Liver (tissue), 8 donors: ENCODE measurements at regions not wholly inside any gene's neighbourhood (a gene's known extent, or its start where the extent isn't known, plus 50 kb on each side); places are given as distances from the start of the nearest gene placed in this dataset.

Source experiments
- DNase-seq: peaks from one replicate; pipeline ENCODE4 v3.0.0-alpha.2; 2017; ENCODE audit warnings: low spot score
- H3K27ac ChIP-seq, 2 donors: one replicate each; pipeline ENCODE4 v1.7.0; 2013; ENCODE audit warnings: inconsistent platforms in 2 of 2, low read length in 2 of 2, control low read depth in 1 of 2, low read depth in 1 of 2, mild to moderate bottlenecking in 1 of 2
- H3K27me3 ChIP-seq, 4 donors: one replicate each; pipeline versions ENCODE4 v1.6.1 to v1.7.0; 2013; ENCODE audit warnings: low read length in 3 of 4, inconsistent platforms in 1 of 4, mild to moderate bottlenecking in 1 of 4, moderate library complexity in 1 of 4; ENCODE audit not compliant: control insufficient read depth in 4 of 4, insufficient read depth in 4 of 4
- H3K36me3 ChIP-seq, 4 donors: one replicate each; pipeline versions ENCODE4 v1.6.1 to v1.7.0; 2013; ENCODE audit warnings: low read length in 3 of 4, mild to moderate bottlenecking in 3 of 4, low read depth in 1 of 4, moderate library complexity in 1 of 4; ENCODE audit not compliant: control insufficient read depth in 4 of 4, insufficient read depth in 3 of 4
- H3K4me1 ChIP-seq, 4 donors: one replicate each; pipeline versions ENCODE4 v1.6.1 to v1.7.0; 2013; ENCODE audit warnings: low read length in 3 of 4, mild to moderate bottlenecking in 3 of 4, moderate library complexity in 1 of 4; ENCODE audit not compliant: control insufficient read depth in 4 of 4, insufficient read depth in 4 of 4
- H3K4me3 ChIP-seq, 3 donors: one replicate each; pipeline versions ENCODE4 v1.6.1 to v1.7.0; 2013; ENCODE audit warnings: low read length in 3 of 3, control low read depth in 1 of 3, low read depth in 1 of 3, mild to moderate bottlenecking in 1 of 3
- H3K9ac ChIP-seq, 2 donors: one replicate each; pipeline ENCODE4 v1.7.0; 2013; ENCODE audit warnings: low read length in 2 of 2, mild to moderate bottlenecking in 2 of 2, moderate library complexity in 2 of 2, control low read depth in 1 of 2, low read depth in 1 of 2
- H3K9me3 ChIP-seq, 4 donors: one replicate each; pipeline versions ENCODE4 v1.6.1 to v1.7.0; 2013; ENCODE audit warnings: low read length in 3 of 4; ENCODE audit not compliant: control insufficient read depth in 4 of 4
- ATF3 ChIP-seq: IDR thresholded peaks from 2 replicates; pipeline ENCODE4 v1.6.1; 2016; ENCODE audit warnings: antibody characterized with exemption
- CTCF ChIP-seq: fragments of 150-350 bp; IDR thresholded peaks from 2 replicates; pipeline ENCODE4 v1.5.1; 2017; ENCODE audit warnings: improper control_type of control experiment, low read depth, low read length; ENCODE audit not compliant: missing input control
- FOXA1 ChIP-seq: IDR thresholded peaks from 2 replicates; pipeline ENCODE4 v1.6.1; 2016; ENCODE audit warnings: antibody characterized with exemption
- FOXA2 ChIP-seq: IDR thresholded peaks from 2 replicates; pipeline ENCODE4 v1.6.1; 2016; ENCODE audit warnings: antibody characterized with exemption
- GABPA ChIP-seq, 2 donors: IDR thresholded peaks in 1 of 2; conservative IDR thresholded peaks in 1 of 2; 2 replicates each; pipeline ENCODE4 v1.6.1; 2016; ENCODE audit warnings: antibody characterized with exemption in 2 of 2, mild to moderate bottlenecking in 1 of 2, moderate library complexity in 1 of 2
- HNF4A ChIP-seq, 2 donors: conservative IDR thresholded peaks; 2 replicates each; pipeline ENCODE4 v1.6.1; 2016; ENCODE audit warnings: antibody characterized with exemption in 2 of 2, mild to moderate bottlenecking in 2 of 2
- JUND ChIP-seq, 2 donors: IDR thresholded peaks; 2 replicates each; pipeline ENCODE4 v1.6.1; 2016; ENCODE audit warnings: antibody characterized with exemption in 2 of 2
- NR2F2 ChIP-seq: IDR thresholded peaks from 2 replicates; pipeline ENCODE4 v1.6.1; 2016; ENCODE audit warnings: antibody characterized with exemption
- RAD21 ChIP-seq, 2 donors: IDR thresholded peaks; 2 replicates each; pipeline ENCODE4 v1.6.1; 2016; ENCODE audit warnings: antibody characterized with exemption in 2 of 2, mild to moderate bottlenecking in 2 of 2
- RXRA ChIP-seq, 2 donors: IDR thresholded peaks; 2 replicates each; pipeline ENCODE4 v1.6.1; 2017 to 2018; ENCODE audit warnings: antibody characterized with exemption in 2 of 2, mild to moderate bottlenecking in 1 of 2
- SP1 ChIP-seq: IDR thresholded peaks from 2 replicates; pipeline ENCODE4 v1.6.1; 2018; ENCODE audit warnings: antibody characterized with exemption, mild to moderate bottlenecking
- WGBS: extraction: QIAGEN DNeasy Blood & Tissue Kit; methylation state at CpG from one replicate; pipeline ENCODE4 v1.1.7; 2013; 5-methylcytosine and 5-hydroxymethylcytosine counted together
- TF ChIP-seq, protein P1 (sequence below): IDR thresholded peaks from 2 replicates; pipeline ENCODE4 v1.6.1; 2016; ENCODE audit warnings: antibody characterized with exemption
- TF ChIP-seq, protein P2 (sequence below): IDR thresholded peaks from 2 replicates; pipeline ENCODE4 v1.6.1; 2016; ENCODE audit warnings: antibody characterized with exemption, mild to moderate bottlenecking
- donor health status: healthy.
- donor health status: healthy.
- donor health status: healthy.
- donor health status: healthy.
- donor health status: healthy.

GRCh38 chr2:133976659-133977058, 277.2 kb upstream of the MGAT5 start:
- Histone ChIP-seq H3K9me3 (no peaks in the 10 kb centered on the region), H3K27me3 (no peaks in the 10 kb centered on the region), H3K36me3 (no peaks in the 10 kb centered on the region), H3K4me1 (no peaks in the 10 kb centered on the region), H3K9ac (no peak overlapping the region), H3K27ac (no peak overlapping the region), H3K4me3 (no peak overlapping the region)
- TF ChIP-seq FOXA2 (no peak), JUND (IDR thresholded peaks at IDR 0.05) (no peak), GABPA (IDR thresholded peaks at IDR 0.05 in 1 of 2, conservative IDR thresholded peaks at IDR 0.05 in 1 of 2) (no peak), NR2F2 (no peak), RXRA (IDR thresholded peaks at IDR 0.05) (no peak)
- TF ChIP-seq, protein P1, sequence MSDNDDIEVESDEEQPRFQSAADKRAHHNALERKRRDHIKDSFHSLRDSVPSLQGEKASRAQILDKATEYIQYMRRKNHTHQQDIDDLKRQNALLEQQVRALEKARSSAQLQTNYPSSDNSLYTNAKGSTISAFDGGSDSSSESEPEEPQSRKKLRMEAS: no peak
- no peak for DNase-seq

DNA sequence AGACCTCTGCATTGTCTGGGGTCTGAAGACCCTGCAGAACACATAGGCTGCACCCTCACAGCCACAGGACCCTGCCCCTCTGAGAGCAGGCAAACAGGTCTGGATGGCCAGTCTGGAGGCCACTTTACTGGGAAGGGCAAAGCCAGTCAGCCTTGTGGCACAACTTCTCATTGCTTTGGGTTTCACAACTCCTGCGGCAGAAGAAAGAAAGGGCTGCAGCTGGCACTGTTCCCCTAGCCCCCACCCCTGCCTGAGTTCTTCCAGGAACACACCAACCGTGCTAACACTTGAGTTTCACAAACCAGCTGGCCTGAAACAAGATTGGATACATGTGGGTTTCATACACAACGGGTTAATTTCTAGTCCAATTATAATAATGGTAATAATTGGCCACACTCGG, 276.5 kb upstream of the MGAT5 start:
- Histone ChIP-seq H3K36me3 (no peaks in the 10 kb centered on the region), H3K27me3 (no peaks in the 10 kb centered on the region), H3K9ac (no peak overlapping the region), H3K4me1 (no peaks in the 10 kb centered on the region), H3K4me3 (no peak overlapping the region), H3K27ac (no peak overlapping the region), H3K9me3 (no peaks in the 10 kb centered on the region)
- 71% methylated on average over 4 of the region's 4 CpGs for WGBS
- TF ChIP-seq, protein P2, sequence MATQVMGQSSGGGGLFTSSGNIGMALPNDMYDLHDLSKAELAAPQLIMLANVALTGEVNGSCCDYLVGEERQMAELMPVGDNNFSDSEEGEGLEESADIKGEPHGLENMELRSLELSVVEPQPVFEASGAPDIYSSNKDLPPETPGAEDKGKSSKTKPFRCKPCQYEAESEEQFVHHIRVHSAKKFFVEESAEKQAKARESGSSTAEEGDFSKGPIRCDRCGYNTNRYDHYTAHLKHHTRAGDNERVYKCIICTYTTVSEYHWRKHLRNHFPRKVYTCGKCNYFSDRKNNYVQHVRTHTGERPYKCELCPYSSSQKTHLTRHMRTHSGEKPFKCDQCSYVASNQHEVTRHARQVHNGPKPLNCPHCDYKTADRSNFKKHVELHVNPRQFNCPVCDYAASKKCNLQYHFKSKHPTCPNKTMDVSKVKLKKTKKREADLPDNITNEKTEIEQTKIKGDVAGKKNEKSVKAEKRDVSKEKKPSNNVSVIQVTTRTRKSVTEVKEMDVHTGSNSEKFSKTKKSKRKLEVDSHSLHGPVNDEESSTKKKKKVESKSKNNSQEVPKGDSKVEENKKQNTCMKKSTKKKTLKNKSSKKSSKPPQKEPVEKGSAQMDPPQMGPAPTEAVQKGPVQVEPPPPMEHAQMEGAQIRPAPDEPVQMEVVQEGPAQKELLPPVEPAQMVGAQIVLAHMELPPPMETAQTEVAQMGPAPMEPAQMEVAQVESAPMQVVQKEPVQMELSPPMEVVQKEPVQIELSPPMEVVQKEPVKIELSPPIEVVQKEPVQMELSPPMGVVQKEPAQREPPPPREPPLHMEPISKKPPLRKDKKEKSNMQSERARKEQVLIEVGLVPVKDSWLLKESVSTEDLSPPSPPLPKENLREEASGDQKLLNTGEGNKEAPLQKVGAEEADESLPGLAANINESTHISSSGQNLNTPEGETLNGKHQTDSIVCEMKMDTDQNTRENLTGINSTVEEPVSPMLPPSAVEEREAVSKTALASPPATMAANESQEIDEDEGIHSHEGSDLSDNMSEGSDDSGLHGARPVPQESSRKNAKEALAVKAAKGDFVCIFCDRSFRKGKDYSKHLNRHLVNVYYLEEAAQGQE: no peak
- TF ChIP-seq RAD21 (IDR thresholded peaks at IDR 0.05): no peak
- DNase-seq: no peak

GRCh38 chr2:133982256-133982655, 271.6 kb upstream of the MGAT5 start:
- DNase-seq: no peak
- Histone ChIP-seq H3K27ac (no peak overlapping the region), H3K9ac (no peak overlapping the region), H3K9me3 (no peaks in the 10 kb centered on the region), H3K27me3 (no peaks in the 10 kb centered on the region), H3K4me1 (no peaks in the 10 kb centered on the region), H3K4me3 (no peak overlapping the region), H3K36me3 (no peaks in the 10 kb centered on the region)
- WGBS: 72% methylated on average over 6 of the region's 6 CpGs
- TF ChIP-seq CTCF: no peak
- TF ChIP-seq RXRA (IDR thresholded peaks at IDR 0.05): no peak
- no peak for TF ChIP-seq SP1
- TF ChIP-seq ATF3: no peak
- no peak for TF ChIP-seq FOXA1
- no peak for TF ChIP-seq HNF4A (conservative IDR thresholded peaks at IDR 0.05)
